ENCODE measurements at regions not wholly inside any gene's neighbourhood (a gene's known extent, or its start where the extent isn't known, plus 50 kb on each side); places are given as distances from the start of the nearest gene placed in this dataset.

GRCh38 chr2:200752332-200752731 lies 59.4 kb upstream of the BZW1 start:
- TF ChIP-seq CTCF (IDR thresholded peaks at IDR 0.05) (no peak), POLR2A (IDR thresholded peaks at IDR 0.05) (no peak)
